ENCODE measurements at regions not wholly inside any gene's neighbourhood (a gene's known extent, or its start where the extent isn't known, plus 50 kb on each side); places are given as distances from the start of the nearest gene placed in this dataset.
"Not testable (repeated sequence)": the region's sequence is repeated elsewhere in the genome, so short reads cannot be mapped to it uniquely, and the experiment has no call there.

GRCh38 chr14:71354142-71354541, 446.9 kb downstream of the PCNX1 start:
- no peaks in the 10 kb centered on the region for H3K36me3 ChIP-seq (ENCODE audit: control insufficient read depth in 1 of 2, insufficient read depth in 2 of 2, low read length in 2 of 2)
- H3K9me3 ChIP-seq (ENCODE audit: control insufficient read depth in 1 of 2, low read length in 2 of 2): no peaks in the 10 kb centered on the region
- H3K27me3 ChIP-seq (ENCODE audit: low read depth, low read length): no peaks in the 10 kb centered on the region
- peaks cover 9 to 19% of the 10 kb centered on the region in 2 donors for H3K4me1 ChIP-seq (ENCODE audit: control insufficient read depth in 1 of 2, insufficient read depth in 2 of 2, low read length in 2 of 2)
- no peak overlapping the region for H3K27ac ChIP-seq (ENCODE audit: low read length)
- no peak overlapping the region for H3K4me3 ChIP-seq (ENCODE audit: low read depth in 1 of 2, low read length in 2 of 2)

GRCh38 chr14:71354801-71355200, 447.5 kb downstream of the PCNX1 start:
- Histone ChIP-seq H3K9me3 (ENCODE audit: control insufficient read depth in 1 of 2, low read length in 2 of 2) (no peaks in the 10 kb centered on the region), H3K36me3 (ENCODE audit: control insufficient read depth in 1 of 2, insufficient read depth in 2 of 2, low read length in 2 of 2) (no peaks in the 10 kb centered on the region), H3K27ac (ENCODE audit: low read length) (peak overlapping the region; percentile 24), H3K4me1 (ENCODE audit: control insufficient read depth in 1 of 2, insufficient read depth in 2 of 2, low read length in 2 of 2) (peaks cover 9 to 19% of the 10 kb centered on the region in 2 donors), H3K4me3 (ENCODE audit: low read depth in 1 of 2, low read length in 2 of 2) (no peak overlapping the region), H3K27me3 (ENCODE audit: low read depth, low read length) (no peaks in the 10 kb centered on the region)

- Histone ChIP-seq H3K27ac (ENCODE audit: low read length) (peak overlapping the region; percentile 24), H3K4me3 (ENCODE audit: low read depth in 1 of 2, low read length in 2 of 2) (no peak overlapping the region), H3K9me3 (ENCODE audit: control insufficient read depth in 1 of 2, low read length in 2 of 2) (no peaks in the 10 kb centered on the region)
These were observed 448.3 kb downstream of the PCNX1 start for GRCh38 chr14:71355324-71356201.

GRCh38 chr14:71358209-71358931, 451.1 kb downstream of the PCNX1 start:
- Histone ChIP-seq H3K36me3 (ENCODE audit: control insufficient read depth in 1 of 2, insufficient read depth in 2 of 2, low read length in 2 of 2) (no peaks in the 10 kb centered on the region), H3K4me3 (ENCODE audit: low read depth in 1 of 2, low read length in 2 of 2) (no peak overlapping the region), H3K9me3 (ENCODE audit: control insufficient read depth in 1 of 2, low read length in 2 of 2) (no peaks in the 10 kb centered on the region), H3K27me3 (ENCODE audit: low read depth, low read length) (no peaks in the 10 kb centered on the region), H3K4me1 (ENCODE audit: control insufficient read depth in 1 of 2, insufficient read depth in 2 of 2, low read length in 2 of 2) (peaks cover 9 to 19% of the 10 kb centered on the region in 2 donors), H3K27ac (ENCODE audit: low read length) (peak overlapping the region; percentile 15)

More at GRCh38 chr14:71355324-71356201, 448.3 kb downstream of the PCNX1 start:
- H3K27me3 ChIP-seq (ENCODE audit: low read depth, low read length): no peaks in the 10 kb centered on the region
- no peaks in the 10 kb centered on the region for H3K36me3 ChIP-seq (ENCODE audit: control insufficient read depth in 1 of 2, insufficient read depth in 2 of 2, low read length in 2 of 2)
- H3K4me1 ChIP-seq (ENCODE audit: control insufficient read depth in 1 of 2, insufficient read depth in 2 of 2, low read length in 2 of 2): peaks cover 9 to 19% of the 10 kb centered on the region in 2 donors

- H3K27me3 ChIP-seq (ENCODE audit: low read depth, low read length); H3K36me3 ChIP-seq (ENCODE audit: control insufficient read depth in 1 of 2, insufficient read depth in 2 of 2, low read length in 2 of 2); H3K9me3 ChIP-seq (ENCODE audit: control insufficient read depth in 1 of 2, low read length in 2 of 2); H3K4me3 ChIP-seq (ENCODE audit: low read depth in 1 of 2, low read length in 2 of 2): not testable (repeated sequence)
- Histone ChIP-seq H3K27ac (ENCODE audit: low read length) (peak overlapping the region; percentile 15), H3K4me1 (ENCODE audit: control insufficient read depth in 1 of 2, insufficient read depth in 2 of 2, low read length in 2 of 2) (peaks cover 15 to 19% of the 10 kb centered on the region in 2 donors)
These were observed 451.7 kb downstream of the PCNX1 start for GRCh38 chr14:71358932-71359421.

- Histone ChIP-seq H3K27me3 (ENCODE audit: low read depth, low read length) (no peaks in the 10 kb centered on the region), H3K36me3 (ENCODE audit: control insufficient read depth in 1 of 2, insufficient read depth in 2 of 2, low read length in 2 of 2) (no peaks in the 10 kb centered on the region), H3K4me3 (ENCODE audit: low read depth in 1 of 2, low read length in 2 of 2) (no peak overlapping the region), H3K9me3 (ENCODE audit: control insufficient read depth in 1 of 2, low read length in 2 of 2) (no peaks in the 10 kb centered on the region), H3K27ac (ENCODE audit: low read length) (no peak overlapping the region), H3K4me1 (ENCODE audit: control insufficient read depth in 1 of 2, insufficient read depth in 2 of 2, low read length in 2 of 2) (peaks cover 13 to 23% of the 10 kb centered on the region in 2 donors)
These were observed 452.6 kb downstream of the PCNX1 start for GRCh38 chr14:71359823-71360222.

- no peak overlapping the region for H3K27ac ChIP-seq (ENCODE audit: low read length)
- H3K4me1 ChIP-seq (ENCODE audit: control insufficient read depth in 1 of 2, insufficient read depth in 2 of 2, low read length in 2 of 2): peaks cover 7 to 14% of the 10 kb centered on the region in 2 donors
- H3K27me3 ChIP-seq (ENCODE audit: low read depth, low read length): no peaks in the 10 kb centered on the region
- no peak overlapping the region for H3K4me3 ChIP-seq (ENCODE audit: low read depth in 1 of 2, low read length in 2 of 2)
- H3K36me3 ChIP-seq (ENCODE audit: control insufficient read depth in 1 of 2, insufficient read depth in 2 of 2, low read length in 2 of 2): no peaks in the 10 kb centered on the region
- no peaks in the 10 kb centered on the region for H3K9me3 ChIP-seq (ENCODE audit: control insufficient read depth in 1 of 2, low read length in 2 of 2)
These were observed 454.1 kb downstream of the PCNX1 start for GRCh38 chr14:71361336-71361735.

- no peaks in the 10 kb centered on the region for H3K36me3 ChIP-seq (ENCODE audit: control insufficient read depth in 1 of 2, insufficient read depth in 2 of 2, low read length in 2 of 2)
- H3K27me3 ChIP-seq (ENCODE audit: low read depth, low read length): no peaks in the 10 kb centered on the region
- H3K4me3 ChIP-seq (ENCODE audit: low read depth in 1 of 2, low read length in 2 of 2): no peak overlapping the region
- H3K9me3 ChIP-seq (ENCODE audit: control insufficient read depth in 1 of 2, low read length in 2 of 2): no peaks in the 10 kb centered on the region
- H3K4me1 ChIP-seq (ENCODE audit: control insufficient read depth in 1 of 2, insufficient read depth in 2 of 2, low read length in 2 of 2): peaks cover 7 to 13% of the 10 kb centered on the region in 2 donors
- no peak overlapping the region for H3K27ac ChIP-seq (ENCODE audit: low read length)
These were observed 454.6 kb downstream of the PCNX1 start for GRCh38 chr14:71361874-71362273.

- no peaks in the 10 kb centered on the region for H3K27me3 ChIP-seq (ENCODE audit: low read depth, low read length)
- H3K27ac ChIP-seq (ENCODE audit: low read length): no peak overlapping the region
- H3K36me3 ChIP-seq (ENCODE audit: control insufficient read depth in 1 of 2, insufficient read depth in 2 of 2, low read length in 2 of 2): no peaks in the 10 kb centered on the region
- no peak overlapping the region for H3K4me3 ChIP-seq (ENCODE audit: low read depth in 1 of 2, low read length in 2 of 2)
- H3K4me1 ChIP-seq (ENCODE audit: control insufficient read depth in 1 of 2, insufficient read depth in 2 of 2, low read length in 2 of 2): peaks cover 7 to 9% of the 10 kb centered on the region in 2 donors
- H3K9me3 ChIP-seq (ENCODE audit: control insufficient read depth in 1 of 2, low read length in 2 of 2): no peaks in the 10 kb centered on the region
These were observed 455.0 kb downstream of the PCNX1 start for GRCh38 chr14:71362282-71362681.

- H3K36me3 ChIP-seq (ENCODE audit: control insufficient read depth in 1 of 2, insufficient read depth in 2 of 2, low read length in 2 of 2): no peaks in the 10 kb centered on the region
- no peaks in the 10 kb centered on the region for H3K9me3 ChIP-seq (ENCODE audit: control insufficient read depth in 1 of 2, low read length in 2 of 2)
- no peaks in the 10 kb centered on the region for H3K27me3 ChIP-seq (ENCODE audit: low read depth, low read length)
- peak overlapping the region; percentile 65 for H3K27ac ChIP-seq (ENCODE audit: low read length)
- peaks cover 7 to 8% of the 10 kb centered on the region in 2 donors for H3K4me1 ChIP-seq (ENCODE audit: control insufficient read depth in 1 of 2, insufficient read depth in 2 of 2, low read length in 2 of 2)
- H3K4me3 ChIP-seq (ENCODE audit: low read depth in 1 of 2, low read length in 2 of 2): no peak overlapping the region
These were observed 455.8 kb downstream of the PCNX1 start for GRCh38 chr14:71362920-71363584.
